HTR-8/SVneo (cell line): ENCODE measurements at regions not wholly inside any gene's neighbourhood (a gene's known extent, or its start where the extent isn't known, plus 50 kb on each side); places are given as distances from the start of the nearest gene placed in this dataset.
"Not testable (repeated sequence)": the region's sequence is repeated elsewhere in the genome, so short reads cannot be mapped to it uniquely, and the experiment has no call there.

Experiments
- DNase-seq: peaks from one replicate; pipeline ENCODE4 v3.0.0; 2011; ENCODE audit warnings: low spot score, mixed read lengths; ENCODE audit not compliant: insufficient read length
- FAIRE-seq: peaks from 2 replicates; lab custom pipeline; 2011; peaks lifted over from hg19 to GRCh38; lab: Jason Lieb, UNC

GRCh38 chr12:67791362-67791761 is 142.8 kb downstream of the DYRK2 start:
- not testable (repeated sequence) for DNase-seq, FAIRE-seq

GRCh38 chr12:67792185-67792584 is 143.6 kb downstream of the DYRK2 start:
- DNase-seq: no peak

GRCh38 chr12:67794161-67794560 is 145.6 kb downstream of the DYRK2 start:
- no peak for FAIRE-seq

More at GRCh38 chr12:67792185-67792584, 143.6 kb downstream of the DYRK2 start:
- FAIRE-seq: no peak

GRCh38 chr12:67795236-67795635 is 146.7 kb downstream of the DYRK2 start:
- no peak for DNase-seq
- FAIRE-seq: no peak

More at GRCh38 chr12:67794161-67794560, 145.6 kb downstream of the DYRK2 start:
- DNase-seq: no peak

GRCh38 chr12:67797185-67797741 is 148.7 kb downstream of the DYRK2 start:
- no peak for FAIRE-seq
- DNase-seq: no peak

GRCh38 chr12:67797753-67798152 is 149.2 kb downstream of the DYRK2 start:
- no peak for FAIRE-seq
- DNase-seq: no peak

- FAIRE-seq: no peak
Observed at GRCh38 chr12:67798768-67799167, 150.2 kb downstream of the DYRK2 start.

GRCh38 chr12:67802731-67803130 is 154.2 kb downstream of the DYRK2 start:
- no peak for DNase-seq
- no peak for FAIRE-seq

More at GRCh38 chr12:67798768-67799167, 150.2 kb downstream of the DYRK2 start:
- no peak for DNase-seq

GRCh38 chr12:67803278-67803993 is 154.9 kb downstream of the DYRK2 start:
- DNase-seq (no peak), FAIRE-seq (no peak)

- no peak for DNase-seq
- peak; percentile 4 for FAIRE-seq
Observed at GRCh38 chr12:67804168-67804567, 155.6 kb downstream of the DYRK2 start.

GRCh38 chr12:67807814-67808213 is 159.3 kb downstream of the DYRK2 start:
- FAIRE-seq (no peak), DNase-seq (no peak)

- DNase-seq: no peak
- FAIRE-seq: peak; percentile 36
Observed at GRCh38 chr12:67810166-67810565, 161.6 kb downstream of the DYRK2 start.

GRCh38 chr12:67811437-67812361 is 163.2 kb downstream of the DYRK2 start:
- FAIRE-seq (no peak), DNase-seq (no peak)

- no peak for DNase-seq
- FAIRE-seq: no peak
Observed at GRCh38 chr12:67813456-67813904, 164.9 kb downstream of the DYRK2 start.

GRCh38 chr12:67816269-67816668 is 167.7 kb downstream of the DYRK2 start:
- DNase-seq: no peak
- FAIRE-seq: no peak

- DNase-seq (no peak), FAIRE-seq (no peak)
Observed at GRCh38 chr12:67818459-67818903, 169.9 kb downstream of the DYRK2 start.

- DNase-seq (no peak), FAIRE-seq (no peak)
Observed at GRCh38 chr12:67819902-67820301, 169.3 kb upstream of the IFNG-AS1 start.

- no peak for FAIRE-seq
Observed at GRCh38 chr12:67820694-67821093, 168.6 kb upstream of the IFNG-AS1 start.

GRCh38 chr12:67822826-67823225 is 166.4 kb upstream of the IFNG-AS1 start:
- DNase-seq (no peak), FAIRE-seq (no peak)

More at GRCh38 chr12:67820694-67821093, 168.6 kb upstream of the IFNG-AS1 start:
- DNase-seq: no peak

GRCh38 chr12:67826148-67826547 is 163.1 kb upstream of the IFNG-AS1 start:
- no peak for FAIRE-seq

More at GRCh38 chr12:67826148-67826547, 163.1 kb upstream of the IFNG-AS1 start:
- no peak for DNase-seq
